Neuronal stem cell (in vitro differentiated cells): ENCODE measurements at regions not wholly inside any gene's neighbourhood (a gene's known extent, or its start where the extent isn't known, plus 50 kb on each side); places are given as distances from the start of the nearest gene placed in this dataset.

Experiments used
- DNase-seq: peaks from one replicate; pipeline ENCODE4 v3.0.0-alpha.2; 2013; ENCODE audit warnings: low spot score
- H2AFZ ChIP-seq: one replicate; pipeline ENCODE4 v1.6.1; 2013; ENCODE audit warnings: mild to moderate bottlenecking, low read length, inconsistent platforms
- H2AK5ac ChIP-seq: 2 replicates; pipeline ENCODE4 v1.6.1; 2013; ENCODE audit warnings: low read depth, mild to moderate bottlenecking, inconsistent platforms, low read length, moderate library complexity, mixed read lengths
- H2BK120ac ChIP-seq: 2 replicates; pipeline ENCODE4 v1.6.1; 2013; ENCODE audit warnings: low read depth, mild to moderate bottlenecking, inconsistent platforms, low read length, moderate library complexity, mixed read lengths
- H2BK12ac ChIP-seq: one replicate; pipeline ENCODE4 v1.6.1; 2013; ENCODE audit warnings: low read length, inconsistent platforms
- H2BK15ac ChIP-seq: 2 replicates; pipeline ENCODE4 v1.6.1; 2013; ENCODE audit warnings: mild to moderate bottlenecking, low read length, inconsistent platforms, mixed read lengths
- H2BK5ac ChIP-seq: one replicate; pipeline ENCODE4 v1.6.1; 2013; ENCODE audit warnings: inconsistent platforms, mild to moderate bottlenecking, low read length, moderate library complexity
- H3K14ac ChIP-seq: one replicate; pipeline ENCODE4 v1.6.1; 2013; ENCODE audit warnings: low read length, inconsistent platforms
- H3K18ac ChIP-seq: 2 replicates; pipeline ENCODE4 v1.6.1; 2013; ENCODE audit warnings: low read length, inconsistent platforms
- H3K23ac ChIP-seq: 2 replicates; pipeline ENCODE4 v1.6.1; 2013; ENCODE audit warnings: low read depth, mild to moderate bottlenecking, mixed read lengths, low read length, inconsistent platforms; ENCODE audit not compliant: poor library complexity
- H3K27ac ChIP-seq: replicated peaks from 3 replicates; pipeline ENCODE4 v1.5.1; 2013; ENCODE audit warnings: low read length, inconsistent platforms
- H3K27me3 ChIP-seq, 3 experiments: 2 replicates each; pipeline ENCODE4 v1.6.1; 2013; ENCODE audit warnings: low read length in 3 of 3, mild to moderate bottlenecking in 2 of 3, inconsistent platforms in 1 of 3, low read depth in 1 of 3, mixed read lengths in 1 of 3, moderate library complexity in 1 of 3; ENCODE audit not compliant: control insufficient read depth in 3 of 3, insufficient read depth in 3 of 3
- H3K36me3 ChIP-seq, 2 donors: replicated peaks in 1 of 2; 2 replicates each; pipeline ENCODE4 v1.6.1; 2013; ENCODE audit warnings: low read length in 2 of 2; ENCODE audit not compliant: control insufficient read depth in 2 of 2, insufficient read depth in 2 of 2
- H3K4ac ChIP-seq: 2 replicates; pipeline ENCODE4 v1.6.1; 2013; ENCODE audit warnings: inconsistent platforms, mild to moderate bottlenecking, low read length, moderate library complexity
- H3K4me1 ChIP-seq, 2 donors: 1 replicate in 1 of 2; 2 replicates in 1 of 2; pipeline ENCODE4 v1.6.1; 2013; ENCODE audit warnings: low read length in 2 of 2, low read depth in 1 of 2; ENCODE audit not compliant: control insufficient read depth in 2 of 2, insufficient read depth in 1 of 2
- H3K4me2 ChIP-seq: one replicate; pipeline ENCODE4 v1.6.1; 2013; ENCODE audit warnings: mild to moderate bottlenecking, low read length, inconsistent platforms; ENCODE audit not compliant: insufficient read depth, poor library complexity, severe bottlenecking
- H3K4me3 ChIP-seq, 2 donors: 2 replicates each; pipeline ENCODE4 v1.5.1; 2013; ENCODE audit warnings: low read length in 2 of 2, mild to moderate bottlenecking in 2 of 2, inconsistent platforms in 1 of 2, moderate library complexity in 1 of 2
- H3K79me1 ChIP-seq: one replicate; pipeline ENCODE4 v1.6.1; 2013; ENCODE audit warnings: low read depth, mild to moderate bottlenecking, inconsistent platforms, low read length, moderate library complexity
- H3K9ac ChIP-seq: one replicate; pipeline ENCODE4 v1.6.1; 2013; ENCODE audit warnings: mild to moderate bottlenecking, low read depth, low read length, inconsistent platforms; ENCODE audit not compliant: poor library complexity
- H3K9me3 ChIP-seq, 2 donors: replicated peaks in 1 of 2; 2 replicates each; pipeline versions ENCODE3 to v1.6.1; 2013; ENCODE audit warnings: low read length in 2 of 2, mild to moderate bottlenecking in 2 of 2, inconsistent platforms in 1 of 2, low read depth in 1 of 2, mixed read lengths in 1 of 2, moderate library complexity in 1 of 2; ENCODE audit not compliant: control insufficient read depth in 2 of 2, insufficient read depth in 1 of 2
- H4K8ac ChIP-seq: one replicate; pipeline ENCODE4 v1.6.1; 2013; ENCODE audit warnings: low read depth, mild to moderate bottlenecking, inconsistent platforms, low read length, moderate library complexity
- H4K91ac ChIP-seq: one replicate; pipeline ENCODE4 v1.6.1; 2013; ENCODE audit warnings: low read length, low read depth, mild to moderate bottlenecking, inconsistent platforms; ENCODE audit not compliant: poor library complexity
- WGBS, 2 donors: extraction: QIAGEN DNeasy Blood & Tissue Kit; methylation state at CpG; one replicate each; pipeline ENCODE4 v1.1.7; 2013; ENCODE audit warnings: missing lambda C conversion rate in 2 of 2, mixed read lengths in 1 of 2; ENCODE audit not compliant: insufficient read length in 2 of 2, insufficient replicate concordance in 1 of 2; ENCODE audit errors: extremely low coverage in 2 of 2; 5-methylcytosine and 5-hydroxymethylcytosine counted together

DNA sequence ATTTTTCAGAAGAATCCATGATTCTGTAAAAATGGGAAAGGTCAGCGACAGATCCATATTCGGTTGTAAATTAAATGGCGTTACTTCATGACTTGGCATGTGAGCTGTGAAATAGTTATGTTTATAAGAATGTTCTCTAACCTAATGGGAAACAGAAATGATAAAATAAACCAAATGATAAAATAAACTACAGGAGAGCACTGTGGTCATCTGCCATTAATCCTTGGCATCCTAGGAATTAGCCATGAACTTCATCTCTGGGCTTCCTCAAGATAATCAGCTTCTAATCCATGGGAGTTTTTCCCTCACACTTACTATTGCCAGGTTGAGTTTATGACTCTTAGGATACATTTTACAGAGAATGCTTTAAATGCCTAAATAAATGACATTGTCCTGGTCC, 94.6 kb upstream of the SLC30A5 start:
- Histone ChIP-seq H3K4me1 (no peaks in the 10 kb centered on the region), H3K27me3 (no peaks in the 10 kb centered on the region), H2AK5ac (no peak overlapping the region), H3K18ac (no peak overlapping the region), H2BK120ac (no peak overlapping the region), H3K9ac (no peak overlapping the region), H2AFZ (no peak overlapping the region), H2BK15ac (no peak overlapping the region), H2BK12ac (no peak overlapping the region), H3K79me1 (no peaks in the 10 kb centered on the region), H3K9me3 (no peaks in the 10 kb centered on the region), H4K91ac (no peak overlapping the region), H2BK5ac (no peak overlapping the region), H3K23ac (no peak overlapping the region), H3K14ac (no peak overlapping the region), H3K4ac (no peak overlapping the region), H3K4me2 (no peak overlapping the region), H3K36me3 (no peaks in the 10 kb centered on the region), H3K4me3 (no peak overlapping the region), H3K27ac (no peak overlapping the region), H4K8ac (no peak overlapping the region)
- no peak for DNase-seq
- WGBS, 2 donors, result no CpG with 5 or more reads among the region's 3 CpGs

DNA sequence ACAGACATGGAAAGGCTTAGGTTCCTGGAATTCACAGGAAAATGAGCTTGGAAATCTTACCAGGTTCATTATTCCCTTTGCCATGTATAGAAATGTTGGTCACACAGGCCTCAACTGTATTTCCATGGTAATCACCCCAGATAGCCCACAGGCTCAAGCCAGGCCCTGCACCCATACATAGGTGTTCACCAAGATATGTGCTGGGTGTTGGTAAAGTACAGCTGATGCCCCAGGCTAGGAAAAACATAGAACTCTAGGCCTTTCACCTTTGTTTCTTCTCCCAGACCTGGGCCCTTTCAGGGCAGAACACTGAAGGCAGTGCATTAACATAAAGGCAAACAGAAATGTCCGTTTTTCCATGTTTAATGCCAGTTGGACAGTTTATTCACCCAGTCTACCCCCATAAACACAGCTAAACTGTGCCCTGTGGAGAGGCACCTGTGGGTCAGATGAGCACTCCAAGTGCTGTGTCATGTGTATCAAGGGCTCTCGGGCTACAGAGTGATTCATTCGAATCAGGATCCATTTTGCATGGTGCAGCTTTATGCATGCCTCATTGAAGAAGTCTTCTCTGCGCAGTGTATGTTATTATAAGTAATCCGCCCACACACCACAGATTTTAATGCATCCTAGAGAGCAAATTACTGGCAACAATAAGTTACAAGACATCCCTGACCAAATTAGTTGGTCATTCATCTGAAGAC, 93.4 kb upstream of the SLC30A5 start:
- Histone ChIP-seq H2BK15ac (no peak overlapping the region), H3K36me3 (no peaks in the 10 kb centered on the region), H2BK12ac (no peak overlapping the region), H3K4ac (no peak overlapping the region), H2BK120ac (no peak overlapping the region), H3K23ac (no peak overlapping the region), H2BK5ac (no peak overlapping the region), H3K9me3 (peaks cover 0 to under 1% of the 10 kb centered on the region in 2 donors), H3K4me1 (no peaks in the 10 kb centered on the region), H3K18ac (no peak overlapping the region), H3K9ac (no peak overlapping the region), H4K91ac (no peak overlapping the region), H3K27me3 (no peaks in the 10 kb centered on the region), H4K8ac (no peak overlapping the region), H3K27ac (no peak overlapping the region), H3K79me1 (no peaks in the 10 kb centered on the region), H3K14ac (no peak overlapping the region), H3K4me2 (no peak overlapping the region), H2AK5ac (no peak overlapping the region), H2AFZ (no peak overlapping the region), H3K4me3 (no peak overlapping the region)
- DNase-seq, result no peak
- WGBS, 2 donors, result no CpG with 5 or more reads among the region's 5 CpGs

DNA sequence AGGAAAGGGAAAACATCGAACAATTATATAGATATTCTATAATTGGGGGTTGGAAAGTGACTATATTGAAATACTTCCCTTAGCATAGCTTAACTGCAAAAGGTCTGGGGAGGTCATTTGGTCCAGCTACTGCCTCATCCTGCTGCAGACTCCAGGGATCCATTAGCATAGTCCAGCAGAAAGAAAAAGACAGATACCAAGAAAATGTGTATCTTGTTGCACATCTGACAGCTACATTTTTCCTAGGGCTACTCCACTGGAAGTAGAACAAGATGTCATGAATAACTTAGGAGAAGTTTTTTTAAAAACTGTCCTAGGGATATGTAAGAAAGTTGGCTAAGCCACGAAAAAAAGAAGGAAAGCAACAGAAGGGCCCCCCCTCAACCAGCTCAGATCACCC, 92.9 kb upstream of the SLC30A5 start:
- Histone ChIP-seq H3K4me3 (no peak overlapping the region), H2AK5ac (no peak overlapping the region), H3K4ac (no peak overlapping the region), H3K27me3 (no peaks in the 10 kb centered on the region), H4K91ac (no peak overlapping the region), H3K4me1 (no peaks in the 10 kb centered on the region), H2BK120ac (no peak overlapping the region), H3K9me3 (peaks cover 0 to 2% of the 10 kb centered on the region in 2 donors), H3K9ac (no peak overlapping the region), H2AFZ (no peak overlapping the region), H3K18ac (no peak overlapping the region), H3K27ac (no peak overlapping the region), H2BK12ac (no peak overlapping the region), H3K36me3 (no peaks in the 10 kb centered on the region), H3K4me2 (no peak overlapping the region), H2BK15ac (no peak overlapping the region), H3K14ac (no peak overlapping the region), H2BK5ac (no peak overlapping the region), H4K8ac (no peak overlapping the region), H3K79me1 (no peaks in the 10 kb centered on the region), H3K23ac (no peak overlapping the region)
- WGBS, 2 donors, result no CpG with 5 or more reads among the region's 2 CpGs
- no peak for DNase-seq

DNA sequence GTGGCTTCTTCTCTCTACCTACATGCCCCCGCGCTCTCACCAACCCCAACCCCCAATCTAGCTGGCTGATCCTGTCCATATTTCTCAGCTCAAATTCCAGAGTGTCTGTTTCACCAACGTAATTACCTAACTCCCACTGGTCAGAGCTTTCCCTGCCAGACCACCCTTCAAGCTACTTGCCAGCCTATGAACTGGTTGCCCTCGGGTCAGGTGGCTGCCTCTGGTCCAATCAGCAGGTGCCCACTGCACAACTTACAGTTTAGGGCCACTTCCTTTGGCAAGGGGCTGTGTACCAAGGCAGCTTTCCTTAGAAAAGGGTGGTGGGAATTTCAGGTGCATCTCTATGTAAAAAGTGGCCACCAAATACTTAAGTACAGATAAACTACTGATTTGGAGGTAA, 92.2 kb upstream of the SLC30A5 start:
- Histone ChIP-seq H3K4me3 (no peak overlapping the region), H2AFZ (peak overlapping the region; percentile 18), H3K27me3 (no peaks in the 10 kb centered on the region), H3K9ac (no peak overlapping the region), H3K27ac (no peak overlapping the region), H4K8ac (no peak overlapping the region), H3K23ac (no peak overlapping the region), H2BK120ac (no peak overlapping the region), H2BK12ac (no peak overlapping the region), H2BK5ac (no peak overlapping the region), H3K4me1 (no peaks in the 10 kb centered on the region), H3K79me1 (no peaks in the 10 kb centered on the region), H3K36me3 (no peaks in the 10 kb centered on the region), H3K9me3 (peaks cover 0 to 2% of the 10 kb centered on the region in 2 donors), H3K4me2 (no peak overlapping the region), H2BK15ac (no peak overlapping the region), H4K91ac (no peak overlapping the region), H3K4ac (no peak overlapping the region), H3K14ac (no peak overlapping the region), H2AK5ac (no peak overlapping the region), H3K18ac (no peak overlapping the region)
- WGBS, 2 donors, result no CpG with 5 or more reads among the region's 4 CpGs
- DNase-seq, result no peak
